SK-N-MC (cell line): ENCODE measurements at regions not wholly inside any gene's neighbourhood (a gene's known extent, or its start where the extent isn't known, plus 50 kb on each side); places are given as distances from the start of the nearest gene placed in this dataset.

Experiments used
- EZH2 ChIP-seq: fragments of 200-600 bp; sonication (generic); IDR thresholded peaks from one replicate; pipeline ENCODE4 v1.6.1; 2017; ENCODE audit warnings: antibody characterized with exemption
- FOXP2 ChIP-seq: optimal IDR thresholded peaks from 2 replicates; pipeline ENCODE3; 2011; ENCODE audit warnings: mild to moderate bottlenecking, moderate library complexity; ENCODE audit not compliant: insufficient read depth; ENCODE audit errors: extremely low read length, control extremely low read depth
- POLR2AphosphoS5 ChIP-seq: IDR thresholded peaks from 2 replicates; pipeline ENCODE4 v1.6.1; 2012; ENCODE audit warnings: mild to moderate bottlenecking, low read depth, low read length, borderline replicate concordance

DNA sequence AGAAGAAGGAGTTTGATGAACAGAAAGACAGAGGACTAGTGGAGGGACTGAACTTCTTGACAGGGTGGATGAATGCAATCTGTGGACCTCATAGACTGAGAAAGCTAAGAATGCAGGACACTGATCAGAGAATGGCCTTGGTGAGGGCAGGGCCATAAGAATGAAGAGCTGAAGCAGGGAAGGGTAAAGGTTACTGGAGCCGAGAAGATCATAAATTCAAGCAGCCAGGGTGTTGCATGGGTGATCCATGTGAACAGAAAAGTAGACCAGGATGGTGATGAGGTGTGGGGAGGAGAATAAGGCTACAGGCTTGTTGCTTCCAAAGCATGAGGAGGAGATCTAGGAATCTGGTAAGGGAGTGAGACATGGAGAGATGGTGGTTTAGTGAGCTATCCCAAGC lies 295.9 kb downstream of the ADGB start:
- no peak for TF ChIP-seq FOXP2
- no peak for TF ChIP-seq EZH2
- TF ChIP-seq POLR2AphosphoS5: no peak
